HG02588 (cell line): ENCODE measurements at regions not wholly inside any gene's neighbourhood (a gene's known extent, or its start where the extent isn't known, plus 50 kb on each side); places are given as distances from the start of the nearest gene placed in this dataset.
"Not testable (repeated sequence)": the region's sequence is repeated elsewhere in the genome, so short reads cannot be mapped to it uniquely, and the experiment has no call there.

Experiments
- ATAC-seq: cut with Tn5 transposase; IDR thresholded peaks from one replicate; pipeline ENCODE4 v1.9.1; 2021; ENCODE audit warnings: mild to moderate bottlenecking, moderate library complexity; ENCODE audit not compliant: unreplicated experiment

GRCh38 chr2:111439237-111439636, 318.5 kb downstream of the BCL2L11 start:
- ATAC-seq: not testable (repeated sequence)

- ATAC-seq: not testable (repeated sequence)
Measured at GRCh38 chr2:111441614-111442013, 320.9 kb downstream of the BCL2L11 start.

- ATAC-seq: not testable (repeated sequence)
Measured at GRCh38 chr2:111442767-111443454, 322.2 kb downstream of the BCL2L11 start.

- not testable (repeated sequence) for ATAC-seq
Measured at GRCh38 chr2:111444516-111444915, 323.8 kb downstream of the BCL2L11 start.

GRCh38 chr2:111445191-111445929, 324.6 kb downstream of the BCL2L11 start:
- ATAC-seq: not testable (repeated sequence)

GRCh38 chr2:111445941-111446340, 325.2 kb downstream of the BCL2L11 start:
- not testable (repeated sequence) for ATAC-seq

DNA sequence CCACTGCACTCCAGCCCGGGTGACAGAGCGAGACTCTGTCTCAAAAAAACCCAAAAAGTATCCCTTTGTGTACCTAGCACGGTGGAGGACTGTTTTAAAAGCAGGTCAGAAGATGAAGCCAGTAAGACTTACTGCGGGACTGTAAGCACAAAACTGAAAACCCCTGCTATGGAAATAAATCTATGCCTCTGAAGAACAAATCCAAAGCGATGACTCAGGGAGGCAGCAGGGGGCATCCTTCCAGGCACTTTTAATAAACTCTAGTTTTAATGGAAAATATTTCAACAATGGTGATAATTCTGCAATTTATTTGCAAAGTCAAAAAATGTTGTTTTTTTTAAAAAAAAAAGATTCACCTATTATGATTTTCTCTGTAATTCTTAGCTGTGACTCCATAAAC, 326.8 kb downstream of the BCL2L11 start:
- ATAC-seq: not testable (repeated sequence)

DNA sequence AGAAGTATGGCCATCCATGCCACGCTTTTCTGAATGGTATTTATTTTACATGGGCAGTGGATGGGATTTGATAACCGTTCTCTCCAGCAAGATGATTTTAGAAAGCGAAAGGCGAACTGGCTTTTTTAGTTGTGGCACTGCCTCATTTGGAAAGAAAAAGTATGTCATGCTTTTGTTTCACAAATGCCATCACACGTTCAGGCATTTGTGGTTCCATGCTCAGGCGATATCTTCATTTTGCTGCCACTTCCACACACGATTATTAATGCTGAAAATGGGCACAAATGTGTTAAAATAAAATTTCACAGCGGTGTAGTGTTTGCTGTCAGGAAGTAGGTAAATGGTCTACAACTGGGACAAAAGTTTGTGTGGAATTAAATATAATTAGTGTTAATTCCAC, 328.1 kb downstream of the BCL2L11 start:
- not testable (repeated sequence) for ATAC-seq

DNA sequence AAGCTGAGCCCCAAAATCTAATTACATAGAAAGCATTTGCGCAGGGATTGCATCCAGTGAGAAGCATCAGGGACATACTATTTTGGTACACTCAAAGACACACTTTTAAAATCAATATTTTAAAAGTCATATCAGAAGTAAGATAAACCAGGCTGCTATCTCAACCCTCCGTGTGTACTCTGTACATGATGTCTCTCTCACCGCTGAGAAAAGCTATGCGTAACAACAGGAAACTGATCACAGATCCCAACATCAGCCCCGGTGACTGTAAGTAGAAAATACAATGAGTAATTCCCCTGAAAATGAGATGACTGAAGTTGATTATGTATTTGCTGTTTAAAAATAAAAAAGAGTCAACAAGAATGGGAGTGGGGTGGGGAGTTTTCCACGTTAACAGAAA, 329.8 kb downstream of the BCL2L11 start:
- ATAC-seq: not testable (repeated sequence)

- ATAC-seq: peak; percentile 26
Measured at GRCh38 chr2:111451692-111452199, 331.0 kb downstream of the BCL2L11 start.

DNA sequence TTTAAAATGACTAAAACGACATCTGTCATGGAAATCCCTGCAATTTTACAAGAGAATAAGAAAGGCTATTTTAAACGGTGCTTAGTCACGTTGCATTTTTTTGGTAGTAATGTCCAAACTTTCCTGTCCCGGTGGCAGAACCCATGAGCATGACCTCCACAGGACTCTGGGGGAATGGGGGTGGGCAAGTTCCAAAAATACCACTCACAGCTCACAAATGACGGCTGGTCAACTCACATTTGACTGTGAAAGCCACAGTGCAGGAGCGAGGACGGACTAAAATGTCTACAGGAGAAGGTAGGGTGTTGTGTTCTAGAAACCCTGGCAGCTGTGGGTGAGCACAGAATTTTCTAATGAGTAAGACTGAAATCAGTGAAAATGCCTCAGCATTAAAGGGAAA, 331.5 kb downstream of the BCL2L11 start:
- ATAC-seq: peak; percentile 64

- not testable (repeated sequence) for ATAC-seq
Measured at GRCh38 chr2:111453308-111453707, 332.6 kb downstream of the BCL2L11 start.

GRCh38 chr2:111453816-111454215, 333.1 kb downstream of the BCL2L11 start:
- ATAC-seq: not testable (repeated sequence)

DNA sequence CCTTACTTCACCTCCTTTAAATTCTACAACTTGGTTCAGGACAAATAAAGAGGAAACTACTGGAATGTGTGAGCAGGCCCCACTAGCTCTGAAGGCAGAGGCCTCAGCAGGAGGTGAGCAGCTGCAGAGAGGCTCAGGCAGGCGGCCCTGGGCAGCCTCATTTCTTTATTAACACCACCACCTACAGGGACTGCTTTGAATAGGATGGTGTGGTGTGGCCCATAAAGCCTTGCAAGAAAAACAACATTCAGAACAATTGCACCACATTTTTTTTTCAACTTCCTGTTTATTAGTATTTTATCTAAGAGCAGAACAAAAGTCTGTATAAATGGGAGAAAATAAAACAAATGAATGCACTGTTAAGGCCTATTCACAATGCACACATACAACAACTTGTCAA, 333.7 kb downstream of the BCL2L11 start:
- peak; percentile 72 for ATAC-seq

DNA sequence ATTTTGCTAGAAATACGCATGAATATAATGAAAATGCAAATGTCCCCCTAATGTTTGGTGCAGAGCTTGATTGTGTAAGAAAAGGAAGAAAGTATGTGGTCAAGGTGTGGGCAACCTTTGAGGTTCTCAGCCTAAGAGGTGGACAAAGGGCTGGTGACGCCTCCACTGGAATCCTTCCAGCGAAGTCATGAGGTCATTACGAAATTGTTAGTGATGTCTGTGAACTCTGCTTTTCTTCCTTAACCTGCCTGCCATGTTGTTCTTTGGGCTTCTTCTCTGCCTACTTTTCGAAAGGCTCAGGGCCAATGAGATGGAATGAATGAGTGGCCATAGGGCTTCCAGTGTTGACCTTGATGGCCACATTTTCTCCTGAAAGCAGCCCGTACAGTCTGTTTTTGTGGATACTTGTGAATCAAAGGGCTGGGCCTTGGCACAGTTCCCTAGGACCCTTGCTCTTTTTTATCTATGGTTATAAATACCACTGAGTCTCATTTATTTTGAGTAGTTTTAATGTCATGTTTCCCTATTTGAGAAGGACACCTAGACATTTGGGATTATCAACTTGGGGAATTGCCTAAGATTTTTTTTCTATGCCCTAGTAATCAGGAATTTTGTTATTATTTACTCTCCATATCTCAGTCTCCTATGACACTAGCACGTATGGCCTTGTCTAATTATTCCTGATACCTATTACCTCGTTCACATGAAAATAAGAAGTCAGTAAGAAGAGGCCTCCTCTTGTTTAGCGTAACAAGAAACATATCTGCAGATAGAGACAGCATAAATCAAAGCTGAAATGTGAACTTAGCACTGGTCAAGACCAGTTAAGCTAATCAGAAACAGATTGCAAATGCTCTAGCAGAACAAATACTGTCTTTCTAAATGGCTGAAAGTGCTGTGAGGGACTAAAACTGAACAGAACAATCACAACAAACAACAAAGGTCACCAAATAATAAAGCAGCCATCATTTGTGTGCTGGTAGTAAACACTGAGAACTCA, 334.6 kb downstream of the BCL2L11 start:
- not testable (repeated sequence) for ATAC-seq

DNA sequence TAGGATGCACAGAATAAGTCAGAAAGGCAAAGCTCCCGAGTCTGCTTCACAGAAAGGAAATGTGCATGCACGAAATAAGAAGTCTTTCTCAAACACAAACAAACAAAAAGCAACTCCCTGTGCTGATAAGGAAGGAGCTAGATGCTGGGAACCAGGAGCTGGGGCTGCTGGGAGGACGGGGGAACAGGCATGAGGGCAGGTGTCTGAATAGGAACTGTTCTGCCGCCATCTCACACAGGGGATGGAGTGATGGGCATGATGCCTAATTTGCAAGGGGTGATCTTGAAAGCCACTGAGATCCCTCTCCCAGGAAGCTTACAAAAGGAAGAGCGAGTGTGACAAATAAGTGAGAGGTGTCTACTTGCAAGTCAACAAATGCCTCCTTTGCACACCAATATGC, 336.5 kb downstream of the BCL2L11 start:
- not testable (repeated sequence) for ATAC-seq

- ATAC-seq: not testable (repeated sequence)
Measured at GRCh38 chr2:111460901-111461300, 340.2 kb downstream of the BCL2L11 start.

- ATAC-seq: not testable (repeated sequence)
Measured at GRCh38 chr2:111461831-111462230, 341.1 kb downstream of the BCL2L11 start.

DNA sequence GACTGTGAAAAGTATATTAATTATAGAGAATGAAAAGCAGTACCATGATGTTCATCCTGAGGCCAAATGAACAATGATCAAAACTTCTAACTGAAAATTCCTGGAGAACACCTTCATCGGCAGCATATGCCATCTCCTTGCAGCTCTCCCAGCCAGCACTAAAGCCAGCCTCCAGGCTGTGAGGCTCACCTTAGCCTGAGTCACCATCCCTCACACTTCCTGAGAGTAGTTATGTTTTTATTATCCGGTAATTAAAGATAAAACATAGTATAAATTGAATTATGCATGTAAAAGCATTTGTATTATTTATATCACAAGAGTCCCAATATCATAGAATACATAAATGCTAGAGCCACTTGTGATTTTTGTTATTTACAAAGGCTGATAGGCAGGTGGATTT, 341.9 kb downstream of the BCL2L11 start:
- ATAC-seq: not testable (repeated sequence)

- not testable (repeated sequence) for ATAC-seq
Measured at GRCh38 chr2:111463238-111463848, 342.6 kb downstream of the BCL2L11 start.
